HT1080 (cell line): ENCODE measurements at regions not wholly inside any gene's neighbourhood (a gene's known extent, or its start where the extent isn't known, plus 50 kb on each side); places are given as distances from the start of the nearest gene placed in this dataset.
A peak's percentile ranks its signal among the peaks of the same experiment; 100 is the strongest.
"Not testable (repeated sequence)": the region's sequence is repeated elsewhere in the genome, so short reads cannot be mapped to it uniquely, and the experiment has no call there.

Source experiments
- DNase-seq: peaks from one replicate; pipeline ENCODE4 v3.0.0-alpha.2; 2015; ENCODE audit warnings: low read depth

DNA sequence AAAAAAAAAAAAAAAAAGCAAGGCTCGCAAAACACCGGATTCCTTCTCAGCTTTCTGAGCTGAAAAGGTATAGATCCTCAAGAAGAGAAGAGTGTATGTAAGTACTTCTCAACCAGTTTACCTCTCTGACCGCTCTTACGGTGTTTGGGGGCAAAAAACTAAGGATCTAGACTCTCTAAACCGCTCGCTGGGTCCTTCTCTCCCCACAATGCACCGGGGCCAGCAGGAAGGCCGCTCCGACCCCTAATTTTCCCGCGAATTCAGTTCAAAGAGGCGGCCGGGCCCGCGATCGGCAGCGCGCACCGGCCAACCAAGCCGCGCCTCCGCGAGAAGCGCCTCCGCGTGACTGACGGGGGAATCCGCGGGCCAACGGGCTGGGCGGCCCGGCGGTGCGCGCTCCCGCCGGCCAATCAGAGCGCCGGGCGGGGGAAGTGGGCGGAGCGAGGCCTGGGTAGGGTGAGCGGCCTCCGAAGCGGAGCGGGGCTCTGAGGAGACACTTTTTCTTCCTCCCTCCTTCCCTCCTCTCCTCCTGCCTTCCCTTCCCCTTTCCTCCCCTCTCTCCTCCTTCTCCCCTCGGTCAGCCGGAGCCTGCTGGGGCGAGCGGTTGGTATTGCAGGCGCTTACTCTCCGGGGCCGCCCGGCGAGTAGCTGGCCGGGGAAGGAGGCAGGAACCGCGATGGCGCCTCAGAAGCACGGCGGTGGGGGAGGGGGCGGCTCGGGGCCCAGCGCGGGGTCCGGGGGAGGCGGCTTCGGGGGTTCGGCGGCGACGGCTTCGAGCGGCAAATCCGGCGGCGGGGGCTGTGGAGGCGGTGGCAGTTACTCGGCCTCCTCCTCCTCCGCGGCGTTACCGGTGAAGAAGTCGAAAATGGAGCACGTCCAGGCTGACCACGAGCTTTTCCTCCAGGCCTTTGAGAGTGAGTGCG lies 93.0 kb downstream of the CRLF3 start:
- DNase-seq: peak; percentile 86

DNA sequence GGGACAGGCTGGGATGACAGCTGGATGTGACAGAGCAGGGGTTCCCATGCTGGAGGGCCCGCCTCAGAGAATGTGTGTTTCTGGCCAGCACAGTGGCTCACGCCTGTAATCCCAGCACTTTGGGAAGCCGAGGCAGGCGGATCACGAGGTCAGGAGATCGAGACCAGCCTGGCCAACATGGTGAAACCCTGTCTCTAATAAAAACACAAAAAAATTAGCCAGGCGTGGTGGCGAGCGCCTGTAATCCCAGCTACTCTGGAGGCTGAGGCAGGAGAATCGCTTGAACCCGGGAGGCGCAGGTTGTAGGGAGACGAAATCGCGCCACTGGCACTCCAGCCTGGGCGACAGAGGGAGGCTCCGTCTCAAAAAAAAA lies 93.7 kb downstream of the CRLF3 start:
- not testable (repeated sequence) for DNase-seq

DNA sequence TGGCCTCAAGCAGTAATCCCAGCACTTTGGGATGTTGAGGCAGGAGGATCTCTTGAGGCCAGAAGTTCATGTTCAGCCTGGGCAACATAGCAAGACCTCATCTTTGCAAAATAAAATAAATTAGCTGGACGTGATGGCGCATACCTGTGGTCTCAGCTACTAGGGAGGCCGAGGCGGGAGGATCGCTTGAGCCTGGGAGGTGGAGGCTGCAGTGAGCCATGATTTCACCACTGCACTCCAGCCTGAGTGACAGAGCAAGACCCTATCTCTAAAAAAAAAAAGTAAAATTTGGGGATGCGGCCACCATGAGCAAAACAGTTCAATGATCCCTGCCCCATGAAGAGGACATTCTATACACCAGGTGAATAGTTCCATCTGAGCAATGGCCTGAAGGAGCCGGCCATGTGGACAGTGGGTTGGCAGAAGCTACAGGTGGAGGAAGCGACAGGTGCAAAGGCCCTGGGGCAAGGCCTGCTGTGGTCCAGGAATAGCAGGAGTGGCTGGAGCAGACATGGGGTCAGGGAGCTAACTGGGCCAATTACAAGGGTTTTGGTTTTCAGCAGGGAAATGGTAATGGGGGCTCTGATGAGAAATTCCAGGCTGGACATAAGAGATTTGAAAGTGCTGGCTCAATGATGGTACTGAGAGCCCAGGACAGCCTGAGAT lies 94.2 kb downstream of the CRLF3 start:
- not testable (repeated sequence) for DNase-seq

DNA sequence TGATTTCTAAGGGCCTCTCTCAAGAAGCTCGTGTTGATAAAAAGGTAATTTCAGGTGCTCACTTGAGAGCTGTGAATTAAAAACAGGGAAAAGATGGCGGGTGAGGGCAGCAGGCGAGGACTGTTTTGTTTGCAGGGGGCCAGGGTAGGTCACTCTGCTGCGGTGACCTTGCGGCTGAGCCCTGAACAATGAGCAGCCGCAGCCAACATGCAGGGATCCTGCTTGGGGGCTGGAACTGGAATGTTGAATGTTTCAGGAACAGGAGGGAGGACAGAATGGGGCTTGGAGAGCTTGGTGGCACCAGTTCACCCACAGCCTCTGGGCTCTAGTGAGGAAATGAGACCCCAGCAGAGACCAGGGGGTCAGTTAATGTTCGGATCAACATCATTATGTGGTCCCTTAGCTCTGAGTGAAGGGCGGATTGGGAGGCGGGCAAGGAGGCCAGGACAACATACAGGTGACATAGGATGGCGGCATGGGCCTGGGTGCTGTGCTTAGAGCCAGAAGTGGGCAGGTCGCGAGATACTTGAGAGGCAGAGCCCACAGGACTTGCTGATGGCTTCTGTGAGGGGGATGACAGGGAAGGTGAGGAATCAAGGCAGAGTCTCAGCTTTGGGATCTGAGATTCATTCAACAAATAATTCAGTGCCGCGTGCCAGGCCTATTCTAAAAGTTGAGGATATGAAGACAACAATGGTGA lies 94.9 kb downstream of the CRLF3 start:
- not testable (repeated sequence) for DNase-seq

DNA sequence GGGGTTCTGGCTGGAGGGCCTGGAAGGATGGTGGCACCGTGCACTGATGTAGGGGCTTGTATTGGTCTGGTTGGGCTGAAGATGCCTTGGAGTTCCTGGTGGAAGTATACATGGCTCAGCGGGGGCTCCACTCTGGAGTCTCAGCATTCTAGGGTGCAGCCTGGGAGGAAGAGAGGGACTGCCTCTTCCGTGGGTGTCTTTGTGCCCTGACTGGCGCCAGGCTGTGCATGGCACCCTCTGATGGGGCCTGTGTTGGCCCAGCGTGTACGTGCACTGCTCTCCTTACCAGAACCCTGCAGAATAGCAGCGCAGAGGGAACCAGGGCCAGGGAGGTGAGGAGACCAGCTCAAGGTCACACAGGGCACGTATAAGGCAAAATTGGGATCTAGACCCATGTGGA lies 97.0 kb downstream of the CRLF3 start:
- not testable (repeated sequence) for DNase-seq

DNA sequence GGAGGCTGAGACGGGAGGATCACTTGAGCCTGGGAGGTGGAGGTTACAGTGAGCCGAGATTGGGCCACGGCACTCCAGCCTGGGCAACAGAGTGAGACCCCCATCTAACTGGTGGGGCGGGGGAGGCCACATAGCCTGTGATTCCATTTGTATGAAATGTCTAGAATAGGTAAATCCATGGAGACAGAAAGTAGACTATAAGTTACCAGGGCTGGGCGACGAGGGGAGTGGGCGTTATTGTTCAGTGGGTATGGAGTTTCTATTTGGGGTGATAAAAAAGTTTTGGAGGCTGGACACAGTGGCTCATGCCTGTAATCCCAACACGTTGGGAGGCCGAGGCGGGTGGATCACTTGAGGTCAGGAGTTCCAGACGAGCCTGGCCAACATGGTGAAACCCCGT lies 97.8 kb downstream of the CRLF3 start:
- not testable (repeated sequence) for DNase-seq

DNA sequence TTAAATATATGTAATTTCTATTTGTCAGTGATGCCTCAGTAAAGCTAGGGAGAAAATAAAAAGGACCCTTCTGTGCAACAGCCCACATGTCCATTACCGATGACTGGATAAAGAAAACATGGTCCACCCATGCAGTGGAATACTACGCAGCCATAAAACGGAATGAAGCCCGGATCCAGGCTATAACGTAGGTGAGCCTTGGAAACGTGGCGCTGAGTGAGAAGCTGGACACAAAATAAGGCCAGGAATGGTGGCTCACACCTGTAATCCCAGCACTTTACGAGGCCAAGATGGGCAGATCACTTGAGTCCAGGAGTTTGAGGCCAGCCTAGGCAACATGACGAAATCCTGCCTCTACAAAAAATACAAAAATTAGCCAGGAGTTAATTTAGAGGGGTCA lies 98.2 kb downstream of the CRLF3 start:
- DNase-seq: not testable (repeated sequence)

DNA sequence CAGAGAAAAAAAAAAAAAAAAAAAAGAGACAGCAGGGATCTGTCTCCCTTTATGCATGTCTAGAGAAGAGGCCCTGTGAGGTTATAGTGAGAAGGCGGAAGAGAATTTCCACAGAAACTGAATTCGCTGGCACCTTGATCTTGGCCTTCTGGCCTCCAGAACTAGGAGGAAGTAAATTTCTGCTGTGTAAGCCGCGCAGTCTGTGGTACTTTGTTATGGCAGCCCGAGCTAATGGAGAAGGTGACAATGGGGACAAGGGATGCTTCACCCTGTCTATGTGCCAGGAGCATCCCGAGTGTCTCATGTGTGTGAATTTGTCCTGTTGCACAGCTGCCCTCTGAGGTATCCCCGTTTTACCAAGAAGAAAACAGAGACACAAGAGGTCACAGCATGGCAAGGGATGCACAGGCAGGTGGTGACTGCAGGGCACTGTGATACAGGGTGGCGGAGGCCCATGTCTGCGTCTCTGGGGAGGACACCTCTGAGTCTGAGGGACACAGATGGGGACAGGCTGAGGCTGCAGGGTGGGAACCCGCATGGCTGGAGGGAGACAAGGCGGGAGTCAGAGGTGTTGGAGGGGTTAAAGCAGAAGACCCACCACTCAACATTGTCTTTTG lies 100.3 kb downstream of the CRLF3 start:
- not testable (repeated sequence) for DNase-seq

DNA sequence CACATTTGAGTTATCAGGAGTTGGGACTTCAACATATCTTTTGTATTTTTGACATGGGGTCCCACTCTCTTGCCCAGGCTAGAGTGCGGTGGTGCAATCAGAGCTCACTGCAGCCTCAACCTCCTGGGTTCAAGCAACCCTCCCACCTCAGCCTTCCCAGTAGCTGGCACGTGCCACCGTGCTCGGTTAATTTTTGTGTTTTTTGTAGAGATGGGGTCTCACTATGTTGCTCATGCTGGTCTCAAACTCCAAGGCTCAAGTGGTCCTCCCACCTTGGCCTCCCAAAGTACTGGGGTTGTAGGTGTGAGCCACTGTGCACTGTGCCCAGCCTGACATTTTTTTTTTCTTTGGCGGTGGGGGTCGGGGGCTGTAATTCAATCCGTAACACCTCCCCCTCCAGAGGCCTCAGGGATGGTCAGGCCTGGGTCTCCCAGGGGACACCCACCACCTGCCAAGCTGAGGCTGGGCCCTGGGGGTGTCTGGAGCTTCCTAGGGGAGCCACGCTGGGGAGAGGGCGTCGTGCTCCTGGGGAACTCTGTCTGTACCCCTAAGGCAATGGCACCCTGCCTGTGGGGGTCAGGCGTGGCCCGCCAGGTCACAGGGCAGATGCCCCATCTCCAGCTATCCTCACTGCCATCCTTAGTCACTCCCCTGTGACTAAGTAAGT lies 102.2 kb downstream of the CRLF3 start:
- not testable (repeated sequence) for DNase-seq

DNA sequence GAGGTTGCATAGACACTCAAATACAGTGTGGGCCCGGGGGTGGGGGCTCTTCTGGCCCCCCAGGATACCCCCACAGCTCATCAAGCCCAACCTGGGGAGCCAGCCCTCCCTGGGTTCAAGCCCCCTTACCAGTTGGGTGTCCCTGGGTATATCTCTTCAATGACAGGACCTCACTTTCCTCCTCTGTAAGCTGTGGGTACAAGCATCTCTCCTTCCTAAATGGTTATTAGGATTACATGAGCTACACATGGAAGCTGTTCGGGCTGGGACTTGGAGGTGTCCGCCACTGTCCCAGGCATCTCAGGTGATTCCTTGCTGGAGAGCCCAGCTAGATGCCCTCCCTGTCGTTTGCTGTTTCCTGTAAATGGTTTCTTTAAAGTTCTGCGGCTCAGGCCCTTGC lies 103.5 kb downstream of the CRLF3 start:
- not testable (repeated sequence) for DNase-seq

DNA sequence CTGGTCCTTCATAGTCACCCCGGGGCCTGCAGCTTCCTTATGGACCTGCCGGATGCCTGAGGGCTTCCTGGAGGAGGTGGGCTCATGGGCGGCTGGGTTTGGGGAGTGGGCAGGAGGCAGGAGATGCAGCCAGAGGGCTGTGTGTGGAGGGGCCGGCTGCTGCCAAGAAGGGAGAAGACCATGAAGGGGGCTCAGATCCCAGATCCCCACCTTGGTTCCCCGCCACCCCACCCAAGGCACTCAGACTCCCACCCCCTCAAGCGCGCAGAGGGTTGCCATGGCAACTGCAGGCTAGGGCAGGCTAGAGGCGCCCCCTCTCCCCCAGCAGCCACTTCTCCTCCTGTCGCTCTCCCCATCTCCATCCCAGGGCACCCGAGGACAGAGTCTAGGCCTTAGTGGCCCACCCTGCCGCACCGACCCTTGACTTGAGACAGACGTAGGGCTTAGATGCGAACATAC lies 104.5 kb downstream of the CRLF3 start:
- DNase-seq: no peak

DNA sequence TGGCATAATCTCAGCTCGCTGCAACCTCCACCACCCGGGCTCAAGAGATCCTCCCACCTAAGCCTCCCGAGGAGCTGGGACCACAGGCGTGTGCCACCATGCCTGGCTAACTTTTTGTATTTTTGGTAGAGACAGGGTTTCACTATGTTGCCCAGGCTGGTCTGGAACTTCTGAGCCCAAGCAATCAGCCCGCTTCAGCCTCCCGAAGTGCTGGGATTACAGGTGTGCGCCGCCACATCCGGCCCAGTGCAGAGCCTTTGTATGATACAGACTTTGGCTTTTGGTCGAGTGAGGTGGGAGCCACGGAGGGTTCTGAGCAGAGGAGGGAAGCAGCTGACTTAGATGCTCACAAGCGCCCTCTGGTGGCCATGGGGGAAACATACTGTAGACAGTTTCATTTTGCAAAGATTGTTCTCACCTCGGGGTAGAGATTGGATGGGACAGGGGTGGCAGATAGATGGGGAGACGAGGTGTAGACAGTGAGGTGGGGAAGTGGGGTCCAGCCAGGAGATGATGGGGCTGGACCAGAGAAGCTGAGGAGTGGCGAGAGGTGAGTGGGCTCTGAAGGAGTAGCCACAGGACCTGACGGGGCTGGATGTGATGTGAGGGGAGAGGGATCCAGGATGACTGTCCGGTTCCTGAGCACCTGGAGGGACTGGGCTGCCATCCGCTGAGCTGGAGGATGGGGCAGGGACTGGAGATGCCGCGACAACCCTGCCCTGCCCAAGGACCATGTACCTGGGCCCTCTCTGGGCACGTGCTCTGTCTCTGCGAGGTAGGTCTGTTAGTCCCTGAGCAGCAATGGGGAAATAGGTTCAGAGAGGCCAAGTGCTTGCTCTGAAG lies 105.1 kb downstream of the CRLF3 start:
- DNase-seq: peak; percentile 46

DNA sequence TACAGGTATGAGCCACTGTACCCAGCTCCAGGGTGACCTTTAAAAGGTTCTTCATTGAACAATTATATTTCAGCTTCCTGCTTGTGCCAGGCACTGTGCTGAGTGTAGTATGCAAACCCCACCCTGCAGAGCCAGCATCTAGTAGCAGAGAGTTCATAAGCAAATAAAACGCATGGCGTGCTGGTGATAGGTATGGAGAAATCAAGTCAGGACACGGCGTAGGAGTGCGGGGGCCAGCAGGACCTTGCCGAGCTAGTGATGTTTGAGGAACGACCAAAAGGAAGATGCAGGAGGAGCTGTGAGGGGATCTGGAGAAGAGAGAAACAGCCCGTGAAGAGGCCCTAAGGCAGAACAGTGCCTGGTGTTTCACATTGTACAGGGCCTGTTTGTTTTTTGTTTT lies 105.8 kb downstream of the CRLF3 start:
- DNase-seq: not testable (repeated sequence)

DNA sequence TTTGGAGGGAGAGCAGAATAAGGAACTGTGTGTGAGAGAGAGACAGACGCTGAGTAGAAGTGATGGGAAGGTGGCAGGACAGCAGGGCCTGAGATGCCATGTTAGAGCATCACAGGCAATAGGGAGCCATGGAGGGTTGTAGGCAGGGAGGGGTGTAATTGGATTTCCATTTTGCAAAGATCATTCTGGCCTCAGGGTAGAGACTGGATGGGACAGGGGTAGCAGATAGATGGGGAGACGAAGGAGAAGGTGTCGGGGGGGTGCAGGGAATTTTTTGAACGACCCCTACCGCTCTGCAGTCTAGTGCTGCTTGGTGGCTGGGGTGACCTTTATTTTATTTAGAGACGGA lies 106.4 kb downstream of the CRLF3 start:
- DNase-seq: not testable (repeated sequence)

DNA sequence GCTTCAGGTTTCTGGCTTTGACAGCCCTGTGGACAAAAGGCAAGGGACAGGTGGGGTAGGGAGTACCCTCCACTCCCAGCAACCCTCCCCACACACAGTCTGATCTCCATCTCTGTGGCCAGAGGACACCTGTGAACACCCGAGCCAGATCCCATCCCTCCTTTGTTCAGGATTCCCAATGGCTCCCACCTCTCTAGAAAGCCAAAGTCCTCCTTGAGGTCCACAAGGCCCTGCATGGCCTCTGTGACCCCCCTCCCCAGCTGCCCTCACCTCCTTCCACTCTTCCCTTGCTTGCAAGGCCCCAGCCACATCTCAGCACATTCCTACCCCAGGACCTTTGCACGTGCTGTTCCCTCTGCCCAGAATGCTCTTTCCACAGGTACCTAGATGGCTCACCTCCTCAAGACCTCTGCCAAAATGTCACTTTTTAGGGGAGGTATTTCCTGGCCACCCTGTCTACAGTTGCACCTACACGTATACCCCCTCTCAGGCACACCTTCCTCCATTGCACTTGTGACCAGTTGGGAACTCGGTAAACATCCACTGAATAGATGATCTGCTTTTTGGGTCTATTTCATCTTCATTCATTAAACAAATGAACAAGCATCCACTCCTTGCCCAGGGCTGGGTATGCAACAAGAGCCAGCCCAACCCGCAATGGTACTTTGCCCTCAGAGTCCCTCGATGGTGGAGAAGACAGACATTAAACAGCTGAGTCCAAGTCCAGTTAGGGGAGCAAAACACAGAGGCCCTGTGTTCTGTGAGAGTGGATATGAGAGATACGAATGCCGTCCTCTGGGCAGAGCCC lies 107.0 kb downstream of the CRLF3 start:
- DNase-seq: no peak

DNA sequence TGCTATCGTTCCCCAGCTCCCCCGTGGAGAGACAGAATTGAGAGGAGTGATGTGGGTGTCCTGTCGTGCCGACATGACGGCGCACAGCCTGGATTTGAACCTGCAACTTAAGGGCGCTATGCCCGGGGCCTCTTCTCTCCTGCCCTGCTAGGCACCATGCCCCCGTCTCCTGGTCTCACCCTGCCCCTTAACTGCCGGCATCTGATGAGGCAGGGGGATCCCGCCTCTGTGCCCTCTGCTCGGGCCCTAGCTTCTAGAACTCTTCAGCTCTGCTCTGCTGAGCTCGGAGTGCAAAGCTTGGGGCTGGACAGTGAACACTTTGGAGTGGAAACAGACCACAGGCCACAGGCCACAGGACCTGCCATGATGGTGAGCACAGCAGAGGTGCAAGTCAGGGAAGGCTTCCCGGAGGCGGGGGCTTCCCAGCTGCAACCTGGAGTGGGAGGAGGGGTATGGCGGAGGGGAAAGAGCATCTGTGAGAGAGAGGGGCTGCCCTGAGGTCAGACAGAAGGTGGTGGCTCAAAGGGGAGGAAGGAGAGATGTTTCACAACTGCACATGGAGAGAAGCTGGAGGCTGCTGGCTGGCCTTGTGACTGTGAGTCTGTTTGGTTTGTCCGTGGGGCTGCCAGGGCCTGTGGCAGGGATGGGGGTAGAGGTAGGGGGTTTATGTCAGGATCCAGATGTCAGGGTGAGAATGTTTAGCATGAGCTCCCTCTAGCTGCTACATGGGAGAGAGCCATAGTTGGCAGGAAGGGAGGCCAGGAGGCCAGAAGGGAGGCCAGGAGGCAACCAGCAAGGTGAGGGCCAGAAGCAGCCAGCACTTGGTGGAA lies 107.8 kb downstream of the CRLF3 start:
- DNase-seq: peak; percentile 31

DNA sequence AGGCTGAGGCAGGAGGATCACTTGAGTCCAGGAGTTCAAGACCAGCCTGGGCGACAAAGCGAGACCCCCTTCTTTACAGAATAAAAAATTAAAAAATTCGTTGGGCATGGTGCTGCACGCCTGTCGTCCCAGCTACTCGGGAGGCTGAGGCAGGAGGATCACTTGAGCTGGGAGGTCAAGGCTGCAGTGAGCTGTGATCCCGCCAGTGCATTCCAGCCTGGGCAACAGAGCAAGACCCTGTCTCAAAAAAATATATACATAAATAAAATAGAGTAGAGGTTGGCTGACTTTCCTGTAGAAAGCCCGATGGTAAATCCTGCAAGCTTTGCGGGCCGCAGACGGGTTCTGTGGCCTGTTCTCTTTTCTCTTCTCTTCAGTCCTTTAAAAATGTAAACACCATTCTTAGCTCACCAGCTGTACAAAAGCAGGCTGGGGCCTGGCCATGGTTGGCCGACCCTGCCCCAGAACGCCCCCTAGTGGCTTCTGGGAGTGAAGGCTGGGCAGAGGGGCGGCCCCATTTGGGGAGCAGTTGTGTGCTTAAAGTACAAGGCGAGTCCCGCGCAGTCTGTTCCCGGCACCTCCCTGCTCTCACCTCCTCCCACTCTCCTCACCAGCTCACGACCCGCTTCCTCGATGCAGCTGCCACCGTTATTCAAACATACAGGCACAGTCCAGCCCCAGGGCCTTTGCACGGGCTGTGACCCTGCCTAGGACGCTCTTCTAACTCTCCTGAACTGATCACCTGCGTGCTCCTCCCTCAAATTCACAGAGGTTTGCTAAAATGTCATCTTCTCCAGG lies 109.5 kb downstream of the CRLF3 start:
- DNase-seq: peak; percentile 46
